Testis (tissue), 2 donors: ENCODE measurements at regions not wholly inside any gene's neighbourhood (a gene's known extent, or its start where the extent isn't known, plus 50 kb on each side); places are given as distances from the start of the nearest gene placed in this dataset.

Experiments used
- POLR2A ChIP-seq: fragments of 450-650 bp; IDR thresholded peaks from one replicate; pipeline ENCODE4 v1.6.1; 2017; ENCODE audit warnings: antibody characterized with exemption, mild to moderate bottlenecking, moderate library complexity
- TF ChIP-seq, protein P1 (sequence below), 3 experiments: fragments of 450-650 bp in 2 of 3; fragments of 200-600 bp in 1 of 3; sonication (generic) in 1 of 3; IDR thresholded peaks; one replicate each; pipeline ENCODE4 v1.5.1; 2016 to 2019; ENCODE audit warnings: antibody characterized with exemption in 3 of 3, mild to moderate bottlenecking in 2 of 3, moderate library complexity in 1 of 3

DNA sequence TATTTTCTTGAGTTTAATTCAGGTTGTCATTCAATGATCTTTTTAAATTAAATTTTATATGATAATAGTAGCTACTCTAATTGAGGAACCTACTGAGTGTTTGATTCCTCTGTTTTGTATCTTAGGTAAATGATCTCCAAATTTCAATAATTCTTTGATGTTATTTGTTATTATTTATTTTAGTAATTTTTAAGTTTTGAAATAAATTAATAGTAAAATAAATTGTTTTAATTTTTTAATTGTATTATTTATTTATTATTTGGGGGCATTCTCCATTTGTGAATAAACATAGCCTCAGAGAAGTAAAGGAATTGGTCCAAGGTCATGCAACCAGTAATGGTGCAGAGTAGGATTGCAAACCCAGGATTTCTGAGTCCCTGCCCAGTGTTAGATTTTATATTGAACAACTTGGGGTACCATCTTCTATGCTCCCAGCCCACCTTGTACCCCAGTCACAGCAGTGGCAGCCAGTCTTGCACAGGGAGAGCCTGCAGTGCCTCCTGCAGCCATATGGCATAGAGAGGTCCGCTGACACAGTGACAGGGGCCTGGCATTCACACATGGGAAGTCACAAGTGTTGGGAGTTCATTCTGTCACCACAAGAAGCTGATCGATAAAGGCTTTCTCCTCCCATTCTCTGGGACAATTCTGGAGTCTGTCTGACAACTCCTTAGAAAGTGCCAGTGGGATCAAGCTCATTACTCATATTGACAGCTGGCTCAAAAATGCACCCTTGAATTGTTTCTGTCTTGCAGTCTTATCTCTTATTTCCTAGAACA is 110.0 kb upstream of the ETAA1 start:
- TF ChIP-seq, protein P1, sequence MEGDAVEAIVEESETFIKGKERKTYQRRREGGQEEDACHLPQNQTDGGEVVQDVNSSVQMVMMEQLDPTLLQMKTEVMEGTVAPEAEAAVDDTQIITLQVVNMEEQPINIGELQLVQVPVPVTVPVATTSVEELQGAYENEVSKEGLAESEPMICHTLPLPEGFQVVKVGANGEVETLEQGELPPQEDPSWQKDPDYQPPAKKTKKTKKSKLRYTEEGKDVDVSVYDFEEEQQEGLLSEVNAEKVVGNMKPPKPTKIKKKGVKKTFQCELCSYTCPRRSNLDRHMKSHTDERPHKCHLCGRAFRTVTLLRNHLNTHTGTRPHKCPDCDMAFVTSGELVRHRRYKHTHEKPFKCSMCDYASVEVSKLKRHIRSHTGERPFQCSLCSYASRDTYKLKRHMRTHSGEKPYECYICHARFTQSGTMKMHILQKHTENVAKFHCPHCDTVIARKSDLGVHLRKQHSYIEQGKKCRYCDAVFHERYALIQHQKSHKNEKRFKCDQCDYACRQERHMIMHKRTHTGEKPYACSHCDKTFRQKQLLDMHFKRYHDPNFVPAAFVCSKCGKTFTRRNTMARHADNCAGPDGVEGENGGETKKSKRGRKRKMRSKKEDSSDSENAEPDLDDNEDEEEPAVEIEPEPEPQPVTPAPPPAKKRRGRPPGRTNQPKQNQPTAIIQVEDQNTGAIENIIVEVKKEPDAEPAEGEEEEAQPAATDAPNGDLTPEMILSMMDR (IDR thresholded peaks at IDR 0.05) = no peak
- no peak for TF ChIP-seq POLR2A
